K562 (cell line): ENCODE measurements at regions not wholly inside any gene's neighbourhood (a gene's known extent, or its start where the extent isn't known, plus 50 kb on each side); places are given as distances from the start of the nearest gene placed in this dataset.

Experiments used
- ATAC-seq: fragments of 200-7000 bp; cut with Tn5 transposase; 3 replicates; pipeline ENCODE4 v1.9.1; 2020; ENCODE audit warnings: moderate library complexity
- BruUV-seq: library from RNA; stranded (reverse); fragments of 400-500 nt; replicated peaks from 2 replicates; lab custom pipeline; 2021; lab: Mats Ljungman, UMichigan
- CTCF ChIA-PET: fragments of 300-600 bp; formaldehyde crosslinking; extraction: SDS; loops from one replicate; lab custom pipeline; 2021; ENCODE audit warnings: low intra/inter-chr PET ratio; lab: Yijun Ruan, JAX
- POLR2A ChIA-PET: fragments of 300-600, 350-650 bp; sonication (Branson Sonifier 250); formaldehyde crosslinking; extraction: SDS; loops from one replicate; lab custom pipeline; 2021; ENCODE audit warnings: antibody characterized with exemption, inconsistent platforms; lab: Yijun Ruan, JAX
- DNase-seq, 4 experiments: peaks; one replicate each; pipeline versions ENCODE4 v3.0.0 to v3.0.0-alpha.2; 2011 to 2018; ENCODE audit warnings: low spot score in 3 of 4, mixed read lengths in 3 of 4; ENCODE audit errors: extremely low read depth in 1 of 4
- FAIRE-seq: peaks from 2 replicates; lab custom pipeline; 2011; peaks lifted over from hg19 to GRCh38; lab: Jason Lieb, UNC
- H2AFZ ChIP-seq: 2 replicates; pipeline ENCODE4 v1.6.0; 2011; ENCODE audit warnings: low read depth, low read length, control low read depth, inconsistent platforms
- H3K27ac ChIP-seq: fragments of 200-600 bp; 3 replicates; pipeline ENCODE4 v1.8.0; 2011; ENCODE audit warnings: low read depth, mild to moderate bottlenecking, control low read depth, inconsistent platforms, low read length, moderate library complexity, mixed read lengths; ENCODE audit errors: extremely low read depth
- H3K27me3 ChIP-seq, 2 experiments: fragments of 300-600 bp in 1 of 2; 2 replicates in 1 of 2; 3 replicates in 1 of 2; pipeline versions ENCODE4 v1.6.0 to v1.8.0; 2011; ENCODE audit warnings: inconsistent platforms in 2 of 2, low read length in 2 of 2, mild to moderate bottlenecking in 1 of 2, mixed read lengths in 1 of 2, moderate library complexity in 1 of 2; ENCODE audit not compliant: control insufficient read depth in 2 of 2, insufficient read depth in 2 of 2
- H3K36me3 ChIP-seq: fragments of 300-600 bp; 3 replicates; pipeline ENCODE4 v1.8.0; 2011; ENCODE audit warnings: mild to moderate bottlenecking, low read length, inconsistent platforms; ENCODE audit not compliant: control insufficient read depth, insufficient read depth
- H3K4me1 ChIP-seq, 2 experiments: fragments of 200-600 bp in 1 of 2; replicated peaks in 1 of 2; 2 replicates in 1 of 2; 3 replicates in 1 of 2; pipeline versions ENCODE4 v1.5.1 to v1.8.0; 2011; ENCODE audit warnings: inconsistent platforms in 2 of 2, low read length in 2 of 2, mild to moderate bottlenecking in 1 of 2, mixed read lengths in 1 of 2, moderate library complexity in 1 of 2; ENCODE audit not compliant: control insufficient read depth in 2 of 2, insufficient read depth in 2 of 2
- H3K4me2 ChIP-seq: 2 replicates; pipeline ENCODE4 v1.6.1; 2011; ENCODE audit warnings: low read length, control low read depth, inconsistent platforms, mixed read lengths; ENCODE audit not compliant: insufficient read depth
- H3K4me3 ChIP-seq: fragments of 200-600 bp; sonication (generic), shearing (Covaris generic); 2 replicates; pipeline ENCODE4 v1.5.1; 2016; ENCODE audit warnings: control low read depth, inconsistent platforms
- H3K79me2 ChIP-seq: fragments of 200-600 bp; 3 replicates; pipeline ENCODE4 v1.8.0; 2011; ENCODE audit warnings: low read length, inconsistent platforms; ENCODE audit not compliant: control insufficient read depth, insufficient read depth
- H3K9ac ChIP-seq, 2 experiments: 2 replicates each; pipeline versions ENCODE4 v1.6.0 to v1.6.1; 2011; ENCODE audit warnings: low read depth in 2 of 2, low read length in 2 of 2, control low read depth in 1 of 2, inconsistent platforms in 1 of 2, mild to moderate bottlenecking in 1 of 2, mixed read lengths in 1 of 2; ENCODE audit not compliant: insufficient read depth in 1 of 2
- H3K9me1 ChIP-seq: one replicate; pipeline ENCODE4 v1.6.0; 2011; ENCODE audit warnings: inconsistent platforms, mild to moderate bottlenecking, low read length, moderate library complexity; ENCODE audit not compliant: control insufficient read depth, insufficient read depth
- H3K9me3 ChIP-seq: replicated peaks from 2 replicates; pipeline ENCODE4 v1.5.1; 2011; ENCODE audit warnings: low read depth, low read length, inconsistent platforms; ENCODE audit not compliant: control insufficient read depth, insufficient read depth
- H4K20me1 ChIP-seq: replicated peaks from 2 replicates; pipeline ENCODE4 v1.6.1; 2011; ENCODE audit warnings: low read length, inconsistent platforms, mixed read lengths; ENCODE audit not compliant: control insufficient read depth, insufficient read depth
- CBFB ChIP-seq: sonication (generic); formaldehyde crosslinking; IDR thresholded peaks from 2 replicates; pipeline ENCODE4 v1.4.0; 2020; ENCODE audit warnings: mild to moderate bottlenecking, missing genetic modification reagents
- CHD2 ChIP-seq: IDR thresholded peaks from 2 replicates; pipeline ENCODE4 v1.6.1; 2011; ENCODE audit warnings: low read depth, low read length
- PHTF2 ChIP-seq: fragments of 250-450 bp; sonication (Bioruptor Pico); IDR thresholded peaks from 2 replicates; pipeline ENCODE4 v1.5.0; 2021; ENCODE audit warnings: mild to moderate bottlenecking
- SMARCE1 ChIP-seq: fragments of 450-650 bp; IDR thresholded peaks from 2 replicates; pipeline ENCODE4 v1.7.1; 2016; ENCODE audit warnings: mild to moderate bottlenecking
- SRSF7 ChIP-seq: fragments of 200-400 bp; formaldehyde crosslinking; optimal IDR thresholded peaks from 2 replicates; pipeline ENCODE3; 2017; ENCODE audit warnings: mild to moderate bottlenecking, low read depth, low read length
- ZNF324 ChIP-seq: fragments of 250-450 bp; sonication (Bioruptor Pico); IDR thresholded peaks from 2 replicates; pipeline ENCODE4 v1.4.0; 2020; ENCODE audit warnings: mild to moderate bottlenecking
- WGBS: fragments of 100-300 bp; shearing (Covaris generic); methylation state at CpG from one replicate; pipeline ENCODE4 v1.1.6; 2016; ENCODE audit warnings: low coverage, mixed read lengths; ENCODE audit not compliant: insufficient coverage; ENCODE audit errors: missing lambda C conversion rate; 5-methylcytosine and 5-hydroxymethylcytosine counted together
- in situ Hi-C: fragments of 300-500 bp; cut with MboI; formaldehyde crosslinking; loops from 4 replicates; pipeline ENCODE4 v1.15.0; 2018; ENCODE audit warnings: inconsistent platforms, mixed read lengths
- intact Hi-C: fragments of 100-400 bp; cut with micrococcal nuclease; formaldehyde crosslinking; loops from 2 replicates; pipeline ENCODE4 v1.14.2; 2022

GRCh38 chr7:372546-372931 lies 82.6 kb downstream of the FOXL3 start (continued):
- TF ChIP-seq SRSF7: no peak
- TF ChIP-seq SMARCE1: no peak

GRCh38 chr7:372932-373791 lies 83.2 kb downstream of the FOXL3 start:
- POLR2A ChIA-PET: interaction anchor here (0.6 kb wide), 1 partner anchor 18 kb away, joined by 3 read pairs; no protein-coding TSS in a partner anchor
- FAIRE-seq (no peak), DNase-seq (no peak), ATAC-seq (no peak)
- TF ChIP-seq PHTF2 (CRISPR knock-in tag) (no peak), ZNF324 (no peak), CBFB (CRISPR knock-in tag) (no peak), CHD2 (no peak)
- no peak overlapping the region for H2AFZ ChIP-seq
- peaks cover 0 to 65% of the 10 kb centered on the region in 2 experiments; a peak in 2 of 5 replicates for H3K4me1 ChIP-seq
- H3K36me3 ChIP-seq: no peaks in the 10 kb centered on the region
- CTCF ChIA-PET: no interaction called here
- no peak overlapping the region for H3K27ac ChIP-seq
- peak overlapping the region in 1 of 2 experiments; percentile 52; a peak in 1 of 4 replicates for H3K9ac ChIP-seq
- WGBS: 6% methylated on average over 37 of the region's 39 CpGs
- intact Hi-C loops (no loop called here), in situ Hi-C loops (no loop called here)
- no peak overlapping the region for H3K4me2 ChIP-seq
- H3K4me3 ChIP-seq: no peak overlapping the region
- H4K20me1 ChIP-seq: peaks cover under 1% of the 10 kb centered on the region
- no peaks in the 10 kb centered on the region for H3K9me1 ChIP-seq
- no TSS peak for BruUV-seq
- no peaks in the 10 kb centered on the region for H3K79me2 ChIP-seq
- H3K27me3 ChIP-seq: peaks cover 38 to 90% of the 10 kb centered on the region in 2 experiments; a peak in 4 of 5 replicates
- no peaks in the 10 kb centered on the region for H3K9me3 ChIP-seq
